IPS-NIHi7 (cell line): ENCODE measurements at regions not wholly inside any gene's neighbourhood (a gene's known extent, or its start where the extent isn't known, plus 50 kb on each side); places are given as distances from the start of the nearest gene placed in this dataset.

Experiments used
- DNase-seq: peaks from one replicate; pipeline ENCODE4 v3.0.0; 2012; ENCODE audit warnings: mixed read lengths; ENCODE audit errors: extremely low spot score

DNA sequence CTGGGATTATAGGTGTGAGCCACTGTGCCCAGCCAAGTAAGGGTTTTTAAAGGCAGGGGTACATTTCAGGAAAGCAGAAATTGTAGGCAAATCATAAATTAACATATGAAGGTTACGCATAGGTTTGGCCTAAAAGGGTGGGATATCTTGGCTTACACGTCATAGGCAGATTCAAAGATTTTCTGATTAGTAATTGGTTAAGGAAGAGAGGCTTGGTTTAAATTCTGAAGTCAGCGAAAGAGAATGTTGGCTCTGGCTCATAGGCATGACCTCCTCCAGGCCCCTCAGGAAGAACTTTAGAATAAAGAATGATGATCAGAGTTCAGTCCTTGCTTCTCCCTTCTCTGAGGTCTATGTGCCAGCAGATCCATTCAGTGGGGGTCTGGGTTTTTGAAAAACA is 124.8 kb upstream of the RBBP6 start:
- DNase-seq = no peak

DNA sequence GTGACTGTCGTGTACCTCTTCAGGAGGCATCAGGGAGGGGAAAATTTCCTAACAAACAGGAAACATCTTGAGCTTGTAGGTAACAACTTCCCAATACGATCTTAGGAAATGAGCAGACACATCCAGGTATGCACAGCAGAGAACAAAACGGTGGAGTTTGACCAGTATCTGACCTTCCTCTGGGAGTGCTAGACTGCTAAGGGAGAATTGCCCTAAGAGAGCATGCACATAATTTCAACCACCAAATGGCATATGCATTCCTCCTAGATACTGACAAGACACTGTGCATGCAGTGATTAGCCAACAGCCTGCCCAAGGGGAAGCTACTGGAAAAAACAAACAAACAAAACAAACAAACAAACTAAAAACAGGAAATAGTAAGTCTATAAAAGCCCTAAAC is 120.6 kb upstream of the RBBP6 start:
- DNase-seq = no peak

DNA sequence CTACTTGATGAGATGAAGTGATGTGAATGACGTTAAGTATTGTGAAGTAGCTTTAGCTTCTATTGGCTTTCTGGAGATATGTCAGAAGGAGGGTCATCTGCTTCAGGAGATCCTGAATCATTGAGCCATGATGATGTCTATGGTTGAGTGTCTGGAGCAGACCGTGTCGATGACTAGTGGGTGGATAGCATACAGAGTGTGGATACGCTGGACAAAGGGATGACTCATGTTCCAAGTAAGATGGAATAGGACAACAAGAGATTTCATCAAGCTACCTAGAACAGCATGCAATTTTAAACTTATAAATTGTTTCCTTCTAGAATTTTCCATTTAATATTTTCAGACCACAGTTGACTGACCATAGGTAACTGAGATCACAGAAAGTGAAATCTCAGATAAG is 116.1 kb upstream of the RBBP6 start:
- no peak for DNase-seq

DNA sequence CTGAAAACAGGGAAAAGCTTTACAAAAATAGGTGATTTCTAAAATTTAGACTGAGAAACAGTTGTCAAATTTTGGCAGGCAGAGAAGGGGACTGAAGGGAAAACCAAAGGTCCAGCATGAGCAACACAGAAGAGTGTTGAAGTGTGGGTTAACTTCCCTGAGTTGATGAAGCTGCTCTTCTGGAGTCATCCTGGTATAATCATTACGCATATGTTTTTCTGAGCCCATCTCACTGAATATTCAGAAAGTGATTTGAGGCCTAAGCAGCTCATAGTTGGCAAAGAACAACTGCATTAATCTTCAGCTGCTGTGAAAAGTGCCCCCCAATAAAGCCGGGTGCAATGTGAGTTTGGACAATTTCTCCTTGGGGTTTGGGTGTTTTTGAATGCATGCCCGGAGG is 115.0 kb upstream of the RBBP6 start:
- no peak for DNase-seq

DNA sequence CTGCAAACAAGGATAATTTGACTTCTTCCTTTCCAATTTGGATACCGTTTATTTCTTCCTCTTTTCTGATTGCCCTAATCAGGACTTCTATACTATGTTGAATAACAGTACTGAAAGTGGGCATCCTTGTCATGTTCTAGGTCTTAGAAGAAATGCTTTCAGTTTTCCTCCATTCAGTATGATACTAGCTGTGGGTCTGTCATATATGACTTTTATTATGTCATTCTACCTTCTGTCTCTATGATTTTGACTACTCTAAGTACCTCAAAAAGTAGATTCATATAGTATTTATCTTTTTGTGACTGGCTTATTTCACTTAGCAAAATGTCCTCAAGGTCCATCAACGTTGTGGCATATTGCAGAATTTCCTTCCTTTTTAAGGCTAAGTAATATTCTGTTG is 111.5 kb upstream of the RBBP6 start:
- DNase-seq = no peak

DNA sequence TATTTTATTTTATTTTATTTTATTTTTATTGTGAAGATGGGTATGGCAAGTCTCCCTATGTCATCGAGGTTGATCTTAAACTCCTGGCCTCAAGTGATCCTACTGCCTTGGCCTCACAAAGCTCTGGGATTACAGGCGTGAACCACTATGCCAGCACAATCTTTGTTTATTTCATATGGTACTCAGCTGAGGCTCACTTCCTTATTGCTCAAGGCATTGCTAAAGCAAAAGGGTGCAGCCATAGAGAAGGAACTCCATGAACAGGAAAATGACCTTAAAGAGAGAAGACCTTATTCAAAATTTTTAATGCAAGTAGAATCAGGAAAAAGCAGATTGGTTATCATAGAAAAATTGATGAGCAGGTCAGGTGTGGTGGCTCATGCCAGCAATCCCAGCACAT is 110.6 kb upstream of the RBBP6 start:
- no peak for DNase-seq

DNA sequence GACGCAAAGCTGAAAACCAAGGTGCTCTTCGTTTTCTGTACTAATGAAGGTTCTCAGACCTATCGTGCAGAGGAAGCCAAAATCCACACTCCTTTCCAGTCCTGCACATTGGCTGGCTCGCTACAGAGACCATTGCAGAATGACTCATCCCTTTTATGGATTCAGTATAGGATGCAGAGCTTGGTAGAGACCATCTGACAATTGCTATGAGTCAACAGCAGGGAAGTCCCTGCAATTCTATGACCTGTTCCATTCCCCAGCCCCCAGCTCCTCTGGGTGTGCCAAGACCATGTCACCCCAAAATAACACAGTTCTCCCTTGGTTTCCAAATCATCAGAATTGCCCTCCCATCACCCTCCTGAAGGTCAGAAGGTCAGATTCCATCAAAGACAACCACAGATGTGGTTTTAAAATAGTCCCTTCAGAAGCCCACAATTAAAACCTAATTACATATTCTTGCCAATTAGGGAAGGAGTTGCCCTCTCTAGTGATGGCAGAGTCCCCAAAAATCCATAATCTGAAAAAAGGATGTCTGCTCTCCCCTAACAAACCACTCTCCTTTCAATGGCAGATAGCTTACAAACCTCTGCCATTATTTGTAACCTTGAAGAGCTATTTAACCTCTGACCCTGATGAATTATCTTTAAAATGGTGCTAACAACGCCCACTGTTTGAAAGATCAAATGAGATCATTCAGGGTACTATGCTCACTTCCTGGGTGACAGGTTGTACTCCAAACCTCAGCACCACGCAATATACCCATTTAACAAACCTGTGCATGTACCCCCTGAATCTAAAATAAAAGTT is 108.2 kb upstream of the RBBP6 start:
- no peak for DNase-seq

DNA sequence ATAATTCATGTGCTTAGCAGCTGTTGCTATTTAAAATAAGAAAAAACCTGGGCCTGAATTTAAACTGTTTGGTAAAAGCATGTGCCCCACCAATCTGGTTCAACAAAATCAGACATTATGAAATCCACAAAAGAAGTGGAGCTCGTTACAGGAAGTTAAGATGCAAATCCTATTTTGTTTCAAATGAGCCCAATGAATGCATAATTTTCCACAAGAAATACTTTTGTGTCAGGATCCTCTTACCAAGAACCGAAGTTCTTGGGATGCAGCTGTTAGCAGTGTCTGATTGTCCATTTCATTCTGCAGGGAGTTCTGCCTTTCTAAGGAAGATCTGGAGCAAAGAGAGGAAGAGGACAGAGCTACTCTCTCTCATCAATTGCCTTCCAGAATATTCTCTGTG is 105.7 kb upstream of the RBBP6 start:
- DNase-seq = no peak

DNA sequence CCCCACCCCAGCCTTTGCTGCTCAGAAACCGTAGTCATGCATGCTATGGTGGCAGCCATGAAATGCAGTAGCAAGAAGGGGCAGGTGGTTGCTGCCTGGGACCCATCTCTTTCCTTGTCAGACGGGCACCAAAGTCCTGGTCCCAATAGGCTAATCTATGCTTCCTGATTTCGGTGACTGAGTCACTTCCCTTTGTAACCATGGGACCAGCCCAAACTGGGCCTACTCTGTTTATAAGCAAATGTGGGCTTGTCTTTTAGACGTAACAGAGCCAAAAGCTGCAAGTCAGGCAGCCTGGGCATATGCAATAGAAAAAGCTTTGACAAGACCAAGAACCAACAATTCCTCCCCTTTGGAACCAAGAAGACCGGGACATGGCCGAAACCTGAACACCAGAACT is 99.1 kb upstream of the RBBP6 start:
- no peak for DNase-seq

DNA sequence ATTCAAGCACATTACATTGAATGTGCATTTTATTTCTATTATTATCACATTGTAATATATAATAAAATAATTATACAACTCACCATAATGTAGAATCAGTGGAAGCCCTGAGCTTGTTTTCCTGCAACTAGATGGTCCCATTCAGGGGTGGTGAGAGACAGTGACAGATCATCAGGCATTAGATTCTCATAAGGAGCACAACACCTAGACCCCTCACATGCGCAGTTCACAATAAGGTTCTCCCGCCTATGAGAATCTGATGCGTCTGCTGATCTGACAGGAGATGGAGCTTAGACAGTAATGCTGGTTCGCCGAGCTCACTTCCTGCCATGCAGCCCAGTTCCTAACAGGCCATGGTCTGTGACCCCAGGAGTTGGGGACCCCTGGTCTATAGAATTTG is 96.7 kb upstream of the RBBP6 start:
- no peak for DNase-seq

DNA sequence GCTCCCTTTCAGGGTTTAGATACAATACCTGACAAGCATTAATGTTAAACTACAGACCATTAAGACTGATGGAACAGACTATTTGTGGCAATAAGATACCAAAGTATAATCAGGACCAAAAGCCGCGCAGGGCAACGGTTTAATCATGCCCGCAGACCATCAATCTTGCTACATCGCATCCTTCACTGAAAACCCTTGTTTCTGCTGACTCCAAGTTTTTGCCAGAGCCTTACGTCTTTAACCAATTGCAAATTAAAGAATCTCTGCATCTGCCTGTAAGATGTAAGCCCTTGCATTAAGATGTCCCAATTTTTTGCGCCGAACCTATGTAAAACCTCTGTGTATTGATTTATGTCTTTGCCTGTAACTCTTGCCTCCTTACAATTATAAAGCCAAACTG is 94.2 kb upstream of the RBBP6 start:
- no peak for DNase-seq

DNA sequence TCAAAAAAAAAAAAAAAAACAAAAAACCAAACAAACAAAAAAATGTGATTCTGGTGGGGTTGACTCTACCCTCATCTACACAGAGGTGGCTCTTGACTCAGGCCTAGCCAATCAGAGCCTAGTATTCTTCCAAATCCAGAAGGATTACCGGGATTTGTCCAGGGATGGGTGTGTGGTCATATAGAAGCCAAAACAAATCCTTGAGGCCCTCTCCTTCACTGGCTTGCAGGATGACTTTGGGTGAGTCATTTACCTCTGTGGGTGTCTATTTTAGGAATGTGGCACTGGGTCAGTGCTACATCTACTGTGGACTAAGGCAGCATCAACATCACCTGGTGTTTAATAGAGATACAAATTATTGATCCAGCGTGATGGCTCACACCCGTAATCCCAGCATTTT is 93.2 kb upstream of the RBBP6 start:
- DNase-seq = no peak

DNA sequence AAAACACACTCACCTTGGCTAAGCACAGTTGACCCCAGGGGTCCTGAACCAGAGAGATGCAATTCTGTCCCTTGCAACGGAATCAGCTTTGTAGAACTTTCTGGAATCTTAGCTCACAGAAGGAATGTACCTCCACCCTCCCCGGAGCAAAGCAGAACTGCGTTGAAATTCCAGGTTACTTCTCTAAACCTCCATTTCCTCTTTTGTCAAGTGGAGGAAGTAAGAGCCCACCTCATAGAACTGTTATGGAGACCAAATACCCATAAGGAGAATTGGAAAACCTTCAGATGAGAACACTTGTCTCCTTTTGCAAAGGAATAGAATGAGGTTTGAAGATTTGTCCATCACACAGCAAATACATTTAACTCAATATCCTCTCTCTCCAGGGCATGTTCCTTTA is 86.6 kb upstream of the RBBP6 start:
- no peak for DNase-seq

DNA sequence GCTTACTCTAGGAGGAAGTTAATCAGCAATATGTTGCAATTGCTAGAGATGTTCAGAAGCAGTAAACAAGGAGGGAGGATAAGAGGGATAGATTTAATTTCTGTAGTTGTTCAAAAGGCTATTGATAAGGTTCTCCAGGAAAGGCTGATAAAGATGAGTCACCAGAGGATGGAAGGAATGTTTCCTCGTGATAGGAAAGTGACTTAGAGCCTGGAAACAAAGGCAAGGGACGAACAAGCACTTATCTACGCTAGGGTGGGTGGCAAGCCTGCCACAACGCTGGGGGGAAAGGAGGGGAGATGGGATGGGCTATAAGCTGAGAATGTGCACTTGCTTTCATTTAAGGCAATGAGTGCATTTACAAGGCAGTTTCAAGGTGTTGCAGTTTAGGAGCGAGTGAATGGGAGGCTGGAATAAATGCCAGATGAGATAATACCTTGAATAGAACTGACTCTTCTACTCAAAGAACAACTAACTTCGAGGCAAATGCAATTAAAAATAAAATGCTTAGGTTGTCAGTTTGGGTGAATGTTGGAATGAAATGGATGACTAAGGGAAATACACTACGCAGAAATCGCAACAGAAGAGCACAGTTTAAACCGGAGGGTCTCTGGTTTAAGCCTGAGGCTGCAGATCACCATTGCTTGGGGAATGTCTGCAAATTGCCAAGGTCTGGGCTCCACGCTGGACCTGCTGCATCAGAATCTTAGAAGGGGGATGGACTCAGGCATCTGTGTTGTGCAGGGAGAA is 76.0 kb upstream of the RBBP6 start:
- peak; percentile 36 for DNase-seq

DNA sequence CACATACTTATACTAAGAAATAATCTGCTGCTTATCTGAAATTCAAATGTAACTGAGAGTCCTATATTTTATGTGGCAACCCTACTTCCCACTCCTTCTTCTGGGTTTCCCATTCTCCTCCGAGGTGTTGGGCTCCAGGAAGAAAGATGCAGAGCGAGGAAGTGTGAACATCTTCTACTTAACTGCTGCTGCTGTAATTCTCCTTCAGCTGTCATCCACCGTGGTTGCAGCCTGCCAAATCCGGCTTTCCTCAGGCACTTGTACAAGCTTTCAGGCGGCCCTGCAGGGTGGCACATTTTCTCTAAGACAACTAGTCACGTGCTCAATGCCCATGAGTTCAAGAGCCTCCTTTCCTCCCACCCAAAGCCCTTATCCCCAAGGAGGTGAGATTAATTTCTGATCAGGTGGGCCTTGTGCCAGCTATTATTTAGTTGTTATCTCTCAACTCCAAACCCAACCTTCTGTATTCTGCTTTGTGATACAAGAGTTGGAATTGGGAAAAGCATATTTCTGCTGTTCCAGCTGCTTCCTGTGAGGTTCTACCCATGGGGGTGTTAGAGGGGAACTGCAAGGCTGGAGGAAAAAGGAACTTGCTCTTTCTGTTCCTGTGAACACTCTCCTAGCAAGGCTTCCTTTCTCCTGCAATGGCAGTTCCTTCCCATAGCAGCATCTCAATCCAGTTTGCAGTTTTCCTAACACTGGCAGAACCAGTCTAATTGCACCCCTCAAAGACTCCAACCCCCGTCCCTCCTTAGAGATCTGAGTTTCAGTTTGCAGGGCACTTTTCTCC is 67.6 kb upstream of the RBBP6 start:
- DNase-seq = no peak

DNA sequence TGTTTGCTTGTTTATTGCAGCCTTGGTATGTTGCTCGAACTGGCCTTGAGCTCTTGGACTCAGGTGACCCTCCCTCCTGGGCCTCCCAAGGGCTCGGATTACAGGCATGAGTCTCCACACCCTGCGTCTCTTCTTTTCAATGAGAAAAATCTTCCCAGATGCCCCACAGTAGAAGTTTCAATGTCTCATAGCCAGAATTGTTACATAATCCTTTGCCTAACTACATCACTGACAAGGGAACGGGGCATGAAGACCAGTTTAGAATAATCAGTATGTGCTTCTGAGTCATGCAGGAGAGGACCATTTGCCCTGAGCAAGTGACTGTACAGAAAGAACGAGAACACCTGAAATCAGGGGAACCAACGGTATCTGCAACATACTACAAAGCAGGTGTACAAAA is 61.9 kb upstream of the RBBP6 start:
- no peak for DNase-seq

DNA sequence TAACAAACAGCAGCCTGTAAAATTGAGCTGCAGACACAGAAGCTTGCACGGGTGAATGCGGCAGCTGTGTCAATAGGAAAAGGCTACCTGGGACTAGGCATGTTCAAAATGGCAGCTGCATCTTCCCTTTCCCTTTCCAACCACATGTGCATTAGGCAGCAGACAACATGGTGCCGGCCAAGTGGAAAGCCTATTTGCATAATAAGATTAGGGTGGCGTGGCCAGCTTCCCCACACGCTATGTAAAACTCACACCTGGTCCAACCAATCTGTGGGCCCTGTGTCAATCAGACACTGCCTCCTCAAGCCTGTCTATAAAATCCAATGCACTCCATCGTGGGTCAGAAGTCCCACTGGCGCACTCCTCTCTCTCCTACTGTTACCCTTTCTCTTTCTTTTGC is 61.0 kb upstream of the RBBP6 start:
- DNase-seq = no peak

DNA sequence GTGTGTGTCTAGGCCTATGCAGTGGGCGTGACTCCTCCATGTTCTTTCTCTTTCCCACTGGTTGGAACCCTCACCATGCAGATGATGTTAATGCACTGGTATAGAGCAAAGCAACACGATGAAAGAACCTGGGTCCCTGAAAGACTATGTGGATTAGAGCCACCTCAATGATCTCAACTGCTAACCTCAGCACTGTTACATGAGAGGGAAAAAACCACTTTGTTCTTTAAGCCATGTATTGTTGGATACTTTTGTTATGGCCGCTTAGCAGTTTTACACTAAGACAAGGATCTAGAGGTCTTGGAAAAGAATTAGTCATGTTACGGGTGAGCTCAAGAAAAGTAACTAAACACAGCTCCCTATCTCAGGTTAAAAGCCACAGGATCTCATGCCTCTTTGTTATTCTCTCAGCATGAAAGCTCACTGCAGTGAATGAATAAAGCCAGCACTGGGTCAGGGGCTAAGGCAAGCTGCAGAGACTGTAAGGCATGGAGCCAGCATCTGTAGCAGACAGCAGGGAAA is 56.6 kb upstream of the RBBP6 start:
- peak; percentile 82 for DNase-seq

DNA sequence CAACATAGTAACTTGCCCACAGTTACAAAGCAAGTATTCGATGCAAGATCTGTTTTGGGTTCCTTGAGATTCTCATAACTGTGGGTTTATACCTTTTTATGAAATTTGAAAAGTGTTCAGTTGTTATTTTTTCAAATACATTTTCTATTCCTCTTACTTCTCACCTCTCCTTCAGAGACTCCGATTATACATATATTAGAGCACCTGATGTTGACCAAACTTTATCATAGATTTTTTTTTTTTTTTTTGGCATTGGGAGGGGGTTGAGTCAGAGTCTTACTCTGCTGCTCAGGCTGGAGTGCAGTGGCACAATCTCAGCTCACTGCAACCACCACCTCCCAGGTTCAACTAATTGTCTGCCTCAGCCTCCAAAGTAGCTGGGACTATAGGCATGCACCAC is 51.3 kb upstream of the RBBP6 start:
- no peak for DNase-seq
